ENCODE measurements at regions not wholly inside any gene's neighbourhood (a gene's known extent, or its start where the extent isn't known, plus 50 kb on each side); places are given as distances from the start of the nearest gene placed in this dataset.

DNA sequence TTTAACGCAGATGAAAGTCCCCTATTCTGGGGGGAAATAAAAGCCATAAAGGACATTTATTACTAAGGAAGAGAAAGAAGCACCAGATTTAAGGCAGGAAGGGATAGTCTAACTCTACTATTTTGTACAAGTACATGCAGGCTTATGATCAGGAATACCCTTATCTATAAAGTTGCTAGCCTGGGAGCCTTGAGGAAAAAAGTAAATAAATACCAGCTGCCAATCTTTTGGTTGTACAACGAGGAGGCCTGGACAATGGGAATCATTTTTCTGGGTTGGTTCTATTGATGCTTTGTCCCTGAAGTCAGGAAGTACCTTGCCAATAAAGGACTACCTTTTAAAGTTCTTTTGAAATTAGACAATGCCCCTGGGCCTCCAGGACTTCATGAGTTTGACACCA is 367.8 kb downstream of the LMO4 start:
- ATAC-seq = no peak
- peaks cover 9% of the 10 kb centered on the region for H3K9me3 Mint-ChIP-seq
- no peaks in the 10 kb centered on the region for H3K4me1 Mint-ChIP-seq
- H3K4me3 Mint-ChIP-seq = no peak overlapping the region
- no peak overlapping the region for H3K27ac Mint-ChIP-seq
- H3K27me3 Mint-ChIP-seq = no peaks in the 10 kb centered on the region
- no peak for DNase-seq
- no peaks in the 10 kb centered on the region for H3K36me3 Mint-ChIP-seq (ENCODE audit: low read depth)

DNA sequence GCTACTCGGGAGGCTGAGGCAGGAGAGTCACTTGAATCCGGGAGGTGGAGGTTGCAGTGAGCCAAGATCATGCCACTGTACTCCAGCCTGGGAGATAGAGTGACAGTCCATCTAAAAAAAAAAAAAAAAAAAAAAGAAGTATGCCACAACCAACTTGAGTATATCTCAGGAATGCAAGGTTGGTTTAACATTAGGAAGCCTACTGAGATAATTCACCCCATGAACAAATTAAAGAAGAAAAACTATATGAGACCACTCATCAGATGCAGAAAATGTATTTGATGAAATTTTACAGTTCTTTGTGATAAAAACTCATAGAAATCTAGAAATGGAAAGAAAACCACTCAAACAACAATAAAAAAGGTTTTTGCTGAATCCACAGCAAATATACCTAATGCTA is 373.8 kb downstream of the LMO4 start:
- DNase-seq (no peak), ATAC-seq (no peak)
- no peaks in the 10 kb centered on the region for H3K4me1 Mint-ChIP-seq
- H3K27me3 Mint-ChIP-seq = no peaks in the 10 kb centered on the region
- H3K4me3 Mint-ChIP-seq = no peak overlapping the region
- no peaks in the 10 kb centered on the region for H3K36me3 Mint-ChIP-seq (ENCODE audit: low read depth)
- H3K27ac Mint-ChIP-seq = no peak overlapping the region
- peaks cover 18% of the 10 kb centered on the region for H3K9me3 Mint-ChIP-seq

DNA sequence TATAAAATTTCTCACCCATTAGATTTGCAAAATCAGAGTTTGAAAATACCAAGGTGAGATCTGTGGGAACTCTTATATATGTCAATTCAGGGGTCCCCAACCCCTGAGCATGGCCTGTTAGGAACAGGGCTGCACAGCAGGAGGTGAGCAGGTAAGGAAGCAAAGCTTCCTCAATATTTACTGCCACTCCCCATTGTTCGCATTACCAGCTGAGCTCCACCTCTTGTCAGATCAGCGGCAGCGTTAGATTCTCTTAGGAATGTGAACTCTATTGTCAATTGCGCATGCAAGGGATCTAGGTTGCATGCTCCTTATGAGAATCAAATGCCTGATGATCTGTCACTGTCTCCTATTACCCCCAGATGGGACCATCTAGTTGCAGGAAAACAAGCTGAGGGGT is 376.6 kb downstream of the LMO4 start:
- H3K36me3 Mint-ChIP-seq (ENCODE audit: low read depth) = no peaks in the 10 kb centered on the region
- H3K4me1 Mint-ChIP-seq = no peaks in the 10 kb centered on the region
- no peaks in the 10 kb centered on the region for H3K27me3 Mint-ChIP-seq
- peaks cover 17% of the 10 kb centered on the region for H3K9me3 Mint-ChIP-seq
- no peak overlapping the region for H3K27ac Mint-ChIP-seq
- no peak for DNase-seq
- no peak for ATAC-seq
- no peak overlapping the region for H3K4me3 Mint-ChIP-seq

DNA sequence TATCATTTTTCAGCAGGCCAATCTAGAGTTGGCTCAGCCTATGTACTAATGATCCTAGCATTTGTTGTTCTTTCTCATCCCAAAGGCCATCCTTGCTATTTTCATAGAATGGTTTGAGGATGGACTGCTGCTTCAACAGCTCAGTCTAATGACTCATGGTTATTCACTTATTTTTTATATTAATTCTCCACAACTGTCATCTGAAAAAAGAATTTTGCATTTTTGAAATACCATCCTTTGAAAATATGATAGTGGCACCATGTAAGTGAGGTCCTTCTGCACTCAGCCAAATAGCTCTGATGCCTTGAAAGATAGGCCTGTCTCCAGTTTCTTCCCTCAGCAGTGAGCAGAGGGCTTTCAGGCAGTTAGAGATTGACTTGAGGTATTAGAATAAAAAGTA is 377.5 kb downstream of the LMO4 start:
- H3K27me3 Mint-ChIP-seq = no peaks in the 10 kb centered on the region
- H3K27ac Mint-ChIP-seq = no peak overlapping the region
- ATAC-seq (no peak), DNase-seq (no peak)
- H3K36me3 Mint-ChIP-seq (ENCODE audit: low read depth) = no peaks in the 10 kb centered on the region
- H3K9me3 Mint-ChIP-seq = peaks cover 9% of the 10 kb centered on the region
- H3K4me3 Mint-ChIP-seq = no peak overlapping the region
- H3K4me1 Mint-ChIP-seq = no peaks in the 10 kb centered on the region

DNA sequence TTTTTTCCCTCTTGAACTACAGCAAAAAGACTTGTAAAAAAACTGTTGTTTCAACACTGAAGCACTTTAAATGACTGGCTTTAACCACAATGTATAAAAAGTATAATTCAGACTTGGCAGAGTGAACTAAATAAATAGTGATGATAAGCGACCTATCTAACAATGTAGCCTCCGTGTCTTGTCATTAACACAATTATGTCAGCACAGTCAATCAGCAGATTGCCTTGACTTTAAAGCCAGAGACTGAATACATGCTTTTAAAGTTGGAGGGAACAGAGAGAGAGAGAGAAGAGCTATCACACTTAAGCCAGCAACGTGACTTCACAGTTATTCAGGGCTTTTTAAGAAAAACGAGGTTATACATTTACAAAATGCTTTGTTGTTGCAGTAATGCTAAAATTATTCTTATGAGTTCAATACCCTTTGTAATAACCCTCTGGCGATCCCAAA is 378.1 kb downstream of the LMO4 start:
- Mint-ChIP-seq H3K9me3 (peaks cover 7% of the 10 kb centered on the region), H3K27ac (no peak overlapping the region), H3K27me3 (no peaks in the 10 kb centered on the region), H3K4me3 (no peak overlapping the region), H3K36me3 (ENCODE audit: low read depth) (no peaks in the 10 kb centered on the region), H3K4me1 (no peaks in the 10 kb centered on the region)
- DNase-seq = no peak
- no peak for ATAC-seq

DNA sequence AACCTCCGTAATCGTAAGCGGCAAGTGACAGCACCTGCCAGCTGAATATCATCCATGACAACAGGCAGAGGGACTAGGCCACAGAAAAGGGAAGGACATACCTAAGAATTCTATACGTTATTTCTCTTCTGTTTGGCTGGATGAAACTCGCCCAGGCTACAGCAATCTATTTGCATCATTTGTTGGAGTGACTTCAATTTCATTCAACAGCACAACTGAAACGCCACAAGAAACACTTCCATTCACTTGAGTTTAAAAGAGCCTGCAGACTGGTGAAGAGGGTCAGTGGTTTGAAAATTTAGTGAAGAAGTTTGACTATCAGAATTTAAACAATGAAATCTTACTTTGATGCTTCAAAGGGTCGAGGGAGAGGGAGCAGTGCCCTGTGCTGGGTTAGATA is 378.7 kb downstream of the LMO4 start:
- no peak for ATAC-seq
- no peaks in the 10 kb centered on the region for H3K4me1 Mint-ChIP-seq
- DNase-seq = no peak
- no peak overlapping the region for H3K4me3 Mint-ChIP-seq
- no peak overlapping the region for H3K27ac Mint-ChIP-seq
- H3K36me3 Mint-ChIP-seq (ENCODE audit: low read depth) = no peaks in the 10 kb centered on the region
- H3K27me3 Mint-ChIP-seq = no peaks in the 10 kb centered on the region
- peaks cover 3% of the 10 kb centered on the region for H3K9me3 Mint-ChIP-seq

DNA sequence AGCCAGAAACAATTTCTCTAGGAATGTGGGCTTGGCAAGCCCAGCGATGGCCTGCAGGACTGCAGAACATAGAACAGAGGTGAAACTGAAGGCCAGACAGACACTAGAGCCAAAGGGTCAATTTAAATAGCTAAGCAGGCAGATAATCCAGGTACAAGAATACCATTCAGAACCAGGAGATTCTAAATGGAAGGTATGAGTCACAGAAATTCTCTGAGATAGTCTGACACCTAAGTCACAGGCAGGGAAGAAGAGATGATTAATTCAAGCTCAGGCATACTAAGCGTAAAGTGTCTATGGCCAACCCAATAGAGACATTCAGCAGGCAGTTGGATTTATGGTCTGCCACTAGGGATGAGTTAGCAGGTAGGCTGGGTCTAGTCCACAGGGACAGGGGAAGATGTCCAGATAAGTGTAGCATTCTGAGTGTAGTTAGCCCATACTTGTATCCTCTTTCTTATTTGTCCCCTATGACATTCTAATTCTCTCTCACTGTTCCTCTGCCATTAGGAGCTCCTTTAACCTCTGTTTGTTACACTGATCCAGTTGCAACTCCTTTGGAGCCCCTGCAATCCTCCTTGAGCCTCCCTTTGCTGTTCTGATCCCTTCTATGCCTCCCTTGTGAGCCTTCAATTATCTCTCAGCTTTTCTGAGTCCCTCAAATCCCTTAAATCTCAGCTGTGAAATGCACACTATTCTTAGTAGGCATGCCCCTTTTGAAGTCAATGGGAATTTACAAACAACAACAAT is 383.8 kb downstream of the LMO4 start:
- Mint-ChIP-seq H3K4me1 (no peaks in the 10 kb centered on the region), H3K9me3 (no peaks in the 10 kb centered on the region), H3K27ac (no peak overlapping the region), H3K27me3 (no peaks in the 10 kb centered on the region), H3K4me3 (no peak overlapping the region), H3K36me3 (ENCODE audit: low read depth) (no peaks in the 10 kb centered on the region)
- DNase-seq = no peak
- no peak for ATAC-seq

DNA sequence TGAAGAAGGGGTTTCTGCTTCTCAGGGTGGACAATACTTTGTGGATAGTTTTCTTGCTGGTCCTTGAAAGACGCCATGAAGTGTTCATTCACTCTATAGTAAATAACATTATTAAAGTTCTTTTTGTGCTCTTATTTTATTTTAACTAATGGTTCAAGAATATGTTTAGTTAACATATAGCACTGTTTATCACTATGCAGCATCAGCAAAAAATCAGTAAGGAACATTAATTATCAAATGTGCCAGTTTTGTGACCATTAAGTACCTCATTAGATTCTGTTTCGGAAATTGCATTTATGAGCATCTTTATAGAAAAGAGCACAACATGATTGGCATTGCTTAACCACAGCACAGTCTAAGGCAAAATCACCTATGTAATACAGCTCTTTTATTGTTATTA is 385.6 kb downstream of the LMO4 start:
- no peaks in the 10 kb centered on the region for H3K36me3 Mint-ChIP-seq (ENCODE audit: low read depth)
- H3K27ac Mint-ChIP-seq = no peak overlapping the region
- H3K9me3 Mint-ChIP-seq = no peaks in the 10 kb centered on the region
- no peak overlapping the region for H3K4me3 Mint-ChIP-seq
- H3K4me1 Mint-ChIP-seq = no peaks in the 10 kb centered on the region
- H3K27me3 Mint-ChIP-seq = peaks cover 2% of the 10 kb centered on the region
- DNase-seq = no peak
- no peak for ATAC-seq

DNA sequence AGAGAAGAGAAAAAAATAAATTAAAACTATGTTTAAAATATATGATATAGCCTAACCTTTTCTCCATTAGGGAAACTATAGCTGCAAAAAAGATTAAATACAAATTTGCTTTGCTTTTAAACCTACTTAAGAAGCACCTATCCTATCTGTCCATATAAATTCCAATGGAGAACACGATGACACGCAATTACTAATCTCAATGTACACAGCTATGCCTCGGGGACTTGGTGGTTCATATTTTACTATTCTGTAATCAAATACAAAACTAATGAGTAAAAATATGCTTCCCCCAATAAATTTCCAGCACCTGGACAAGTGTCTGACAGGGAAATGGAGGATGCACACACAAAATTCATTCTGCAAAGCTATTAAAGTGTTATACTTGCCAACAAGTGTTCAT is 386.4 kb downstream of the LMO4 start:
- ATAC-seq = no peak

DNA sequence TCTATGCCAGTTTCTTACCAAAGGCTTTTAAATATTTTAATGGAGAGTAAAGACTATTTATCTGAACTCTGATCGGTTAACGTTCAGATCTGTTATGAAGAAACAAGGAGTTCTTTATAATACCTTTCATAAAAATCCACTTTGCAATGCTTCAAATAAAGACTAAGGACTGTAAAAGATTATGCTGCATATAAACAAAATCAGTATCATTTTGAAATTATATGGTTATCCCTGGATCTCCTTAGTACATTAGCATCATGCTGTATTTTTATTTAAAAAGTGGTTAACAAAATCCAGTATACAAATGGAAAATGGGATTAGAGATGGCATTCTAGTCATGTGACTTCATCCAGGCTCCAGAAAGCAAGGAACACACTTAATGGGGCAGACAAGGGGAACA is 386.8 kb downstream of the LMO4 start:
- ATAC-seq = no peak
- no peak for DNase-seq
- Mint-ChIP-seq H3K9me3 (no peaks in the 10 kb centered on the region), H3K27me3 (peaks cover 2% of the 10 kb centered on the region), H3K36me3 (ENCODE audit: low read depth) (no peaks in the 10 kb centered on the region), H3K4me1 (no peaks in the 10 kb centered on the region), H3K27ac (no peak overlapping the region), H3K4me3 (no peak overlapping the region)

More for the DNA sequence above, 386.4 kb downstream of the LMO4 start:
- no peak overlapping the region for H3K27ac Mint-ChIP-seq
- H3K9me3 Mint-ChIP-seq = no peaks in the 10 kb centered on the region
- no peak overlapping the region for H3K4me3 Mint-ChIP-seq
- no peak for DNase-seq
- no peaks in the 10 kb centered on the region for H3K4me1 Mint-ChIP-seq
- peaks cover 2% of the 10 kb centered on the region for H3K27me3 Mint-ChIP-seq
- no peaks in the 10 kb centered on the region for H3K36me3 Mint-ChIP-seq (ENCODE audit: low read depth)

DNA sequence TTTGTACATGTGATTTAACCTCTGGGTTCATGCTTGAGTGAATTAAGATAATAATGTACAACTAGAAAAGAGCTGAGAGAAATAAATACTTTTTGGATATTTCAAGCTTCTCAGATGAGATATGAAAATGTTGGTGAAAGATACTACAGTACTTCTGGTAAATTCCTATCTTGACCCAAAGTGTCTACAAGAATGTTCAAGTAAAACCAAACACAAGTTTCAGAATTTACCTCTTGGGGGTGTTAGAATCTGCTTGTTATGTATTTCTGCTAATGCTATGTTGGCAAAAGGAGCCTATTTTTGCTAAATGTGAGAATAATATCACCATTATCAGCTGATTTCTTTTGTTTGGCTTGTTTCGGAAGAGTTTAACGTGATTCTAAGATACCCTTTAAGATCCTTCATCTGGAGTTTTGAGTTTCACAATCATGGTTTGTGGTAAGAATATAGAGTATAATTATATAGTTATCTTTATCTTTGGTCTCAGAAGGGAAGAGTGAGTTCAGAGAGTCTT is 388.5 kb downstream of the LMO4 start:
- no peak for DNase-seq
- Mint-ChIP-seq H3K36me3 (ENCODE audit: low read depth) (no peaks in the 10 kb centered on the region), H3K27me3 (peaks cover 2% of the 10 kb centered on the region), H3K9me3 (no peaks in the 10 kb centered on the region), H3K27ac (no peak overlapping the region), H3K4me3 (no peak overlapping the region), H3K4me1 (no peaks in the 10 kb centered on the region)
- no peak for ATAC-seq

DNA sequence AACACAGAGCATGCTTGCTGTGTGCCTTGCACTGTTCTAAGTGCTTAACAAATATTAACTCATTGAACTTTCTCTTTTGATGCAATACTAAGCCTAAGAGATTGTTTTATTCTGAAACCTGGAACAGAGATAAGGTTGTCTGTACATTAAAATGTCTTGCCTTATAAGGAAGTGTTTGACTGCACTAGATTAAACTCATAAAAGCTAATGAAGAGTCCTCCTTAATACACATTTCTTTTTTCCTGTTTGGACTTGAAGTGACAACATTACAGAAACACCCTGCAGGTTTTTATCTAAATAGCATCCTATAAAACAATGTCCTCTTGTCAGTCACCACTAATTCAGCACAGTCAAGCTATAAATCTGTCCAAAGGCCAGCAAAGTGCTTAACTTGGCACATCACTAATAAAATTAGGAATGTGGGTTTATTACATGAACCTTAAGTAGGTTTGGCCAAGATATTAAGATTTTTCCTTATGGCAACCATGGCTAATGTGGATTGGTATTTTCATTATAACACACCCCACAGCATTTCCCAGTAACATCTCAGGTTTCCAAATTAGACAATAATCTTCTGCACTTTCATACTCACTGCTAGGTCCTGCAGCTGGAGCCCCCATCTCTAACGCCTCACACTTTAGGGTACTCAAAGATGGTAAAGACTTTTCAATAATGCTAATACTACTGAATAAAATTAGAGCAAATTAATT is 389.7 kb downstream of the LMO4 start:
- Mint-ChIP-seq H3K9me3 (no peaks in the 10 kb centered on the region), H3K27ac (no peak overlapping the region), H3K4me3 (no peak overlapping the region), H3K4me1 (no peaks in the 10 kb centered on the region), H3K27me3 (peaks cover 2% of the 10 kb centered on the region), H3K36me3 (ENCODE audit: low read depth) (no peaks in the 10 kb centered on the region)
- ATAC-seq = no peak
- no peak for DNase-seq

DNA sequence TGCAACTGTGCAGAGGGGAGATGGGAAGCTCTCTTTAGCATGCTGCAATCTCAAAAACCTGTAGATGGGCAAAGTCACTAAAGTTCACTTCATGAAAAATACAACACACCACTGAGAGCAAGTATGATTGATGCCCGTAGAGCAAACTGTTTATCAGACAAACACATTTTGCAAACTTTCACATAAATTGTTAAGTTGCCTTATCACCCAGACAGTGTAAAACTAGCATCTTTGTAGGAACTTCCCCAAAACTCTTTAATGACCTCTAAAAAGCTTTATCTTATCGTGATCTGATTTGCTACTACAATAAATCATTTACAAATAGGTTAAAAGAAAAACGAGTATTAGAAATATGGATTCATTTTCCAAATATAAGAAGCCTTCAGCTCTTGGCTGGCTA is 391.0 kb downstream of the LMO4 start:
- no peaks in the 10 kb centered on the region for H3K9me3 Mint-ChIP-seq
- no peak for DNase-seq
- no peak overlapping the region for H3K27ac Mint-ChIP-seq
- no peaks in the 10 kb centered on the region for H3K36me3 Mint-ChIP-seq (ENCODE audit: low read depth)
- peaks cover 4% of the 10 kb centered on the region for H3K27me3 Mint-ChIP-seq
- no peaks in the 10 kb centered on the region for H3K4me1 Mint-ChIP-seq
- no peak overlapping the region for H3K4me3 Mint-ChIP-seq
- no peak for ATAC-seq

DNA sequence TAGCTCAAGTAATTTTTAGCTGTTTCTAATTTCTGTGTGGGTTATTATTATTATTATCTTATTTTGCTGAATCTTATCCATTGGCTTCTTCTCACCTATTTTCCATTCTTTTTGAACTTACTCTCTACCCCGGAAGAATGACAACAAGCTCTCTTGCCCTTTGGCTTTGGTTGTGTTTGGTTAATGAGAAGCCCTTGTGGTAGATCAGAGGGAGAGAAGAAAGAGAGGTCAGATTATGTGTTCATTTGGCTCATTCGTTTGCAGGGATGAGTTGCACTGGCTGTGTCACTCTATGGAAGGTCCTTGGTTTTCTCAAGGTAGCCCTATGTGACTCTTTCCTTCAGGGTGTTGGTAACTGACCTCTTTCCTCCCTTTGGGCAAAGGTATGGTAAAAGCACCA is 391.9 kb downstream of the LMO4 start:
- no peaks in the 10 kb centered on the region for H3K36me3 Mint-ChIP-seq (ENCODE audit: low read depth)

DNA sequence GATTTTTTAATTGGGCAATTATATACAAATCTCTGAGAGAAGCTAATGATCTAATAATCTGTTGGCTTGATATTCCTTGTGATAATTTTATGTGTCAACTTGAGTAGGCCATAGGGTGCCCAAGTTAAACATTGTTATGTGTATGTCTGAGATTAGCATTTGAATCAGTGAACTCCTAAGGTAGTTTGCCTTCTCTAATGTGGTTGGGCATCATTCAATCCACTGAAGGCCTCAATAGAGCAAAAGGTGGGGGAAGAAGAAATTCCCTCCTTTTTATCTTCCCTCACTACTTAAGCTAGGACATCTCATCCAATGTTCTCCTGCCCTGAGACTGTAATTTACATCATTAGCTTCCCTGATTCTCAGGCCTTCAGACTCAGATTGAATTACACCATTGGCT is 394.5 kb downstream of the LMO4 start:
- H3K27me3 Mint-ChIP-seq = peaks cover 4% of the 10 kb centered on the region
- H3K36me3 Mint-ChIP-seq (ENCODE audit: low read depth) = no peaks in the 10 kb centered on the region
- H3K4me3 Mint-ChIP-seq = no peak overlapping the region
- H3K9me3 Mint-ChIP-seq = no peaks in the 10 kb centered on the region
- no peak for ATAC-seq
- DNase-seq = no peak
- no peak overlapping the region for H3K27ac Mint-ChIP-seq
- H3K4me1 Mint-ChIP-seq = no peaks in the 10 kb centered on the region

More for the DNA sequence above, 391.9 kb downstream of the LMO4 start:
- no peaks in the 10 kb centered on the region for H3K4me1 Mint-ChIP-seq
- no peak overlapping the region for H3K27ac Mint-ChIP-seq
- H3K27me3 Mint-ChIP-seq = peaks cover 4% of the 10 kb centered on the region
- H3K4me3 Mint-ChIP-seq = no peak overlapping the region
- ATAC-seq (no peak), DNase-seq (no peak)
- no peaks in the 10 kb centered on the region for H3K9me3 Mint-ChIP-seq

All from activated naive CD8-positive, alpha-beta T cell treated with anti-CD3 and anti-CD28 coated beads, Interleukin-2, amount 50 U/mL, for 24 hours (primary cell).